NCI-H1436 (cell line): ENCODE measurements at regions not wholly inside any gene's neighbourhood (a gene's known extent, or its start where the extent isn't known, plus 50 kb on each side); places are given as distances from the start of the nearest gene placed in this dataset.
"Not testable (repeated sequence)": the region's sequence is repeated elsewhere in the genome, so short reads cannot be mapped to it uniquely, and the experiment has no call there.

Source experiments
- DNase-seq: peaks from one replicate; lab custom pipeline; 2025; lab: John Stamatoyannopoulos, UW

GRCh38 chr1:109857702-109858101 is 52.9 kb upstream of the CSF1 start:
- DNase-seq, result not testable (repeated sequence)

- not testable (repeated sequence) for DNase-seq
Measured at GRCh38 chr1:109855986-109856385, 54.7 kb upstream of the CSF1 start.

GRCh38 chr1:109853972-109854371 is 56.7 kb upstream of the CSF1 start:
- DNase-seq, result not testable (repeated sequence)

- DNase-seq, result not testable (repeated sequence)
Measured at GRCh38 chr1:109852221-109853015, 58.2 kb upstream of the CSF1 start.

- no peak for DNase-seq
Measured at GRCh38 chr1:109850827-109851226, 59.8 kb upstream of the CSF1 start.

- DNase-seq, result no peak
Measured at GRCh38 chr1:109850194-109850593, 60.5 kb upstream of the CSF1 start.

- DNase-seq, result no peak
Measured at GRCh38 chr1:109849655-109850054, 61.0 kb upstream of the CSF1 start.

GRCh38 chr1:109847251-109847650 is 63.4 kb upstream of the CSF1 start:
- no peak for DNase-seq

- DNase-seq, result no peak
Measured at GRCh38 chr1:109846846-109847245, 63.8 kb upstream of the CSF1 start.

- no peak for DNase-seq
Measured at GRCh38 chr1:109846162-109846561, 64.5 kb upstream of the CSF1 start.

GRCh38 chr1:109845658-109846057 is 65.0 kb upstream of the CSF1 start:
- DNase-seq, result no peak

- DNase-seq, result no peak
Measured at GRCh38 chr1:109844609-109845008, 66.0 kb upstream of the CSF1 start.

- no peak for DNase-seq
Measured at GRCh38 chr1:109840011-109840629, 70.5 kb upstream of the CSF1 start.

GRCh38 chr1:109839276-109839675 is 71.4 kb upstream of the CSF1 start:
- DNase-seq, result not testable (repeated sequence)

- DNase-seq, result no peak
Measured at GRCh38 chr1:109838838-109839240, 71.8 kb upstream of the CSF1 start.

GRCh38 chr1:109837852-109838570 is 72.6 kb upstream of the CSF1 start:
- DNase-seq, result no peak

GRCh38 chr1:109835645-109836044 is 71.9 kb upstream of the EPS8L3 start:
- not testable (repeated sequence) for DNase-seq

- DNase-seq, result no peak
Measured at GRCh38 chr1:109834951-109835350, 71.2 kb upstream of the EPS8L3 start.

GRCh38 chr1:109832945-109833344 is 69.2 kb upstream of the EPS8L3 start:
- no peak for DNase-seq

- DNase-seq, result no peak
Measured at GRCh38 chr1:109828756-109829505, 65.2 kb upstream of the EPS8L3 start.

- DNase-seq, result no peak
Measured at GRCh38 chr1:109827986-109828385, 64.3 kb upstream of the EPS8L3 start.

- DNase-seq, result no peak
Measured at GRCh38 chr1:109827466-109827865, 63.7 kb upstream of the EPS8L3 start.
